ENCODE measurements at regions not wholly inside any gene's neighbourhood (a gene's known extent, or its start where the extent isn't known, plus 50 kb on each side); places are given as distances from the start of the nearest gene placed in this dataset.

GRCh38 chr3:180306155-180306554, 269.4 kb upstream of the PEX5L start:
- no peaks in the 10 kb centered on the region for H3K9me3 Mint-ChIP-seq (ENCODE audit: unreplicated experiment)
- H3K36me3 ChIP-seq (ENCODE audit: control insufficient read depth, insufficient read depth, low read length), result no peaks in the 10 kb centered on the region
- H3K36me3 Mint-ChIP-seq (ENCODE audit: insufficient read depth, unreplicated experiment), result no peaks in the 10 kb centered on the region
- ChIA-PET CTCF (no interaction called here), POLR2A (no interaction called here)
- no peak overlapping the region for H3K4me3 Mint-ChIP-seq (ENCODE audit: unreplicated experiment)
- intact Hi-C loops (cut with micrococcal nuclease; ENCODE audit: unreplicated experiment), result no loop called here
- no peak for TF ChIP-seq CTCF (IDR thresholded peaks at IDR 0.05; ENCODE audit: insufficient read depth in 1 of 2, low read depth in 1 of 2, low read length in 1 of 2, severe bottlenecking in 1 of 2, unreplicated experiment in 1 of 2)
- H3K27me3 ChIP-seq (replicated peaks; ENCODE audit: control insufficient read depth, insufficient read depth, low read length), result no peaks in the 10 kb centered on the region
- no peaks in the 10 kb centered on the region for H3K4me1 ChIP-seq
- no peaks in the 10 kb centered on the region for H3K27me3 Mint-ChIP-seq (ENCODE audit: insufficient read depth, unreplicated experiment)
- no peak overlapping the region for H3K27ac Mint-ChIP-seq (ENCODE audit: unreplicated experiment)
- no peak overlapping the region for H3K4me3 ChIP-seq (ENCODE audit: low read depth, low read length)
- DNase-seq, result no peak
- no peaks in the 10 kb centered on the region for H3K4me1 Mint-ChIP-seq (ENCODE audit: low read depth, unreplicated experiment)
- BruUV-seq (replicated peaks), result no TSS peak
- H3K9me3 ChIP-seq, result no peaks in the 10 kb centered on the region

- intact Hi-C loops (cut with micrococcal nuclease; ENCODE audit: unreplicated experiment), result no loop called here
- TF ChIP-seq CTCF (IDR thresholded peaks at IDR 0.05; ENCODE audit: insufficient read depth in 1 of 2, low read depth in 1 of 2, low read length in 1 of 2, severe bottlenecking in 1 of 2, unreplicated experiment in 1 of 2), result no peak
- Histone ChIP-seq H3K9me3 (no peaks in the 10 kb centered on the region), H3K4me1 (no peaks in the 10 kb centered on the region), H3K4me3 (ENCODE audit: low read depth, low read length) (no peak overlapping the region), H3K27me3 (replicated peaks; ENCODE audit: control insufficient read depth, insufficient read depth, low read length) (no peaks in the 10 kb centered on the region), H3K36me3 (ENCODE audit: control insufficient read depth, insufficient read depth, low read length) (no peaks in the 10 kb centered on the region)
- CTCF ChIA-PET, result no interaction called here
- POLR2A ChIA-PET, result no interaction called here
- H3K4me1 Mint-ChIP-seq (ENCODE audit: low read depth, unreplicated experiment), result no peaks in the 10 kb centered on the region
- no peaks in the 10 kb centered on the region for H3K36me3 Mint-ChIP-seq (ENCODE audit: insufficient read depth, unreplicated experiment)
- no peaks in the 10 kb centered on the region for H3K9me3 Mint-ChIP-seq (ENCODE audit: unreplicated experiment)
- DNase-seq, result no peak
- peaks cover 2% of the 10 kb centered on the region for H3K27me3 Mint-ChIP-seq (ENCODE audit: insufficient read depth, unreplicated experiment)
- H3K4me3 Mint-ChIP-seq (ENCODE audit: unreplicated experiment), result no peak overlapping the region
- no TSS peak for BruUV-seq (replicated peaks)
- no peak overlapping the region for H3K27ac Mint-ChIP-seq (ENCODE audit: unreplicated experiment)
Measured at GRCh38 chr3:180306691-180307090, 270.0 kb upstream of the PEX5L start.

- ChIA-PET POLR2A (no interaction called here), CTCF (no interaction called here)
- intact Hi-C loops (cut with micrococcal nuclease; ENCODE audit: unreplicated experiment), result no loop called here
- Mint-ChIP-seq H3K9me3 (ENCODE audit: unreplicated experiment) (no peaks in the 10 kb centered on the region), H3K27me3 (ENCODE audit: insufficient read depth, unreplicated experiment) (peaks cover 6% of the 10 kb centered on the region), H3K4me3 (ENCODE audit: unreplicated experiment) (no peak overlapping the region), H3K4me1 (ENCODE audit: low read depth, unreplicated experiment) (no peaks in the 10 kb centered on the region), H3K36me3 (ENCODE audit: insufficient read depth, unreplicated experiment) (no peaks in the 10 kb centered on the region), H3K27ac (ENCODE audit: unreplicated experiment) (no peak overlapping the region)
- Histone ChIP-seq H3K4me1 (no peaks in the 10 kb centered on the region), H3K27me3 (replicated peaks; ENCODE audit: control insufficient read depth, insufficient read depth, low read length) (no peaks in the 10 kb centered on the region), H3K4me3 (ENCODE audit: low read depth, low read length) (no peak overlapping the region), H3K9me3 (no peaks in the 10 kb centered on the region), H3K36me3 (ENCODE audit: control insufficient read depth, insufficient read depth, low read length) (no peaks in the 10 kb centered on the region)
- BruUV-seq (replicated peaks), result no TSS peak
- TF ChIP-seq CTCF (IDR thresholded peaks at IDR 0.05; ENCODE audit: insufficient read depth in 1 of 2, low read depth in 1 of 2, low read length in 1 of 2, severe bottlenecking in 1 of 2, unreplicated experiment in 1 of 2), result no peak
- DNase-seq, result no peak
Measured at GRCh38 chr3:180311242-180311641, 274.5 kb upstream of the PEX5L start.

Data from Caco-2 (cell line).